ENCODE measurements at regions not wholly inside any gene's neighbourhood (a gene's known extent, or its start where the extent isn't known, plus 50 kb on each side); places are given as distances from the start of the nearest gene placed in this dataset.
"Not testable (repeated sequence)": the region's sequence is repeated elsewhere in the genome, so short reads cannot be mapped to it uniquely, and the experiment has no call there.

DNA sequence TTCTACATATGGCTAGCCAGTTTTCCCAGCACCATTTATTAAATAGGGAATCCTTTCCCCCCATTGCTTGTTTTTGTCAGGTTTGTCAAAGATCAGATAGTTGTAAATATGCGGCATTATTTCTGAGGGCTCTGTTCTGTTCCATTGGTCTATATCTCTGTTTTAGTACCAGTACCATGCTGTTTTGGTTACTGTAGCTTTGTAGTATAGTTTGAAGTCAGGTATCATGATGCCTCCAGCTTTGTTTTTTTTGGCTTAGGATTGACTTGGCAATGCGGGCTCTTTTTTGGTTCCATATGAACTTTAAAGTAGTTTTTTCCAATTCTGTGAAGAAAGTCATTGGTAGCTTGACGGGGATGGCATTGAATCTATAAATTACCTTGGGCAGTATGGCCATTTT is 60.0 kb upstream of the GPC3 start:
- H3K4me3 ChIP-seq, result not testable (repeated sequence)

DNA sequence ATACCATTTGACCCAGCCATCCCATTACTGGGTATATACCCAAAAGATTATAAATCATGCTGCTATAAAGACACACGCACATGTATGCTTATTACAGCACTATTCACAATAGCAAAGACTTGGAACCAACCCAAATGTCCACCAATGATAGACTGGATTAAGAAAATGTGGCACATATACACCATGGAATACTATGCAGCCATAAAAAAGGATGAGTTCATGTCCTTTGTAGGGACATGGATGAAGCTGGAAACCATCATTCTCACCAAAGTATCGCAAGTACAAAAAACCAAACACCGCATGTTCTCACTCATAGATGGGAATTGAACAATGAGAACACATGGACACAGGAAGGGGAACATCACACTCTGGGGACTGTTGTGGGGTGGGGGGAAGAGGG is 81.7 kb upstream of the GPC3 start:
- H3K27ac ChIP-seq, H3K4me3 ChIP-seq: not testable (repeated sequence)

More for the DNA sequence above, 60.0 kb upstream of the GPC3 start:
- H3K27ac ChIP-seq, result not testable (repeated sequence)

DNA sequence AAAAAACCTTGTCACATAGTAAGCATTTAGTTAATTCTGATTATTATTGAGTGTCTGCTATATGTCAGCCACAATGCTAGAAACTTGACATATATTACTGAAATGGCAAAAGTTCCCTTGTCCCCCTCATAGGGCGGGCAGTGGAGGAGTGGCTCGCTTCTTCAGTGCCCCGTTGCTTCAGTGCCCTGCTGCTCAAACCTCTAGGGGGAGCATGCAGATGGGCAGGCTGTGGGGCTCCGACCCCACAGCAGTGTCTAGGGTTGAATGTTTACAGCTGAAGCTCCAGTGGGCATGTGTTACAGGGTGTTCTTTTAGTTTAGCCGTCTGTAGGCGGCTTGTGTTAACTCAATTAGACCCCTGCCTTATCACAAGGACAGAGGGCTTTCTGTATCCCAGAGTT is 86.5 kb upstream of the GPC3 start:
- H3K4me3 ChIP-seq, H3K27ac ChIP-seq: not testable (repeated sequence)

DNA sequence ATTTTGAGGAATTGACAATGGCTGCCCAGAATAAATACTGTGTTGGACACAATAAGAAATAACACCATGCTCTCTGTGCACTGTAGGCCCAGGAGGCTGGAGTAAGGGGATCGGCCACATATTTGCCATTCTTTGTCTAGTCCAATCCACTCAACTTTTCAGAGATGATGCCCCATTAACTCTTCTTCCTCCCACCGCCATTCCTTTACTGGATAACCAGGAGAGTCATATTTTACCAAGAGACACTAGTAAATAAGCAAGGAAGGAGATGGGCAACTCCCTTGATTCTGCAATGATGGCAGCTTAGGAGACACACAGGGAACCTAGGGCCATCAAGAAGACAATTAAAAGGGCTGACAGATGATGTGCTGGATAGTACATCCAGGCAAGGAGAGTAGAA is 87.9 kb upstream of the GPC3 start:
- H3K27ac ChIP-seq, result no peak overlapping the region
- H3K4me3 ChIP-seq, result no peak overlapping the region

DNA sequence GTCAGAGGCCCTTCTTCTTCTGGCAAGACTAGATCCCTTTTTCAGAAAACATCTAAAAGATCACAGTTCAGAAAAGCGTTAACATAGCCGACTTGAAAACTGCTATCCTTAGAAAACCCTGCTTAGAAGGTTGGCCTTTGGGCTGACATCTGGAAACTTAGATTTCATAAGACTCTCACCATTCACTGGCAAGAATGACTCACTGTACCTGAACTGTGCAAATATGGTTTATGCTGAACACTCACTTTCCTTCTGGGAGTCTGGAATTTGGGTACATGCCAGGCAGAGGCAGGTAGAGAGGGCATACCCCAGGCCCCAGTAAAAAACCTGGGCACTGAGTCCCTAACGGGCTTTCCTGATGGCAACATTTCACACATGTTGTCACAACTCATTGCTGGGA is 88.8 kb upstream of the GPC3 start:
- Histone ChIP-seq H3K4me3 (no peak overlapping the region), H3K27ac (no peak overlapping the region)

DNA sequence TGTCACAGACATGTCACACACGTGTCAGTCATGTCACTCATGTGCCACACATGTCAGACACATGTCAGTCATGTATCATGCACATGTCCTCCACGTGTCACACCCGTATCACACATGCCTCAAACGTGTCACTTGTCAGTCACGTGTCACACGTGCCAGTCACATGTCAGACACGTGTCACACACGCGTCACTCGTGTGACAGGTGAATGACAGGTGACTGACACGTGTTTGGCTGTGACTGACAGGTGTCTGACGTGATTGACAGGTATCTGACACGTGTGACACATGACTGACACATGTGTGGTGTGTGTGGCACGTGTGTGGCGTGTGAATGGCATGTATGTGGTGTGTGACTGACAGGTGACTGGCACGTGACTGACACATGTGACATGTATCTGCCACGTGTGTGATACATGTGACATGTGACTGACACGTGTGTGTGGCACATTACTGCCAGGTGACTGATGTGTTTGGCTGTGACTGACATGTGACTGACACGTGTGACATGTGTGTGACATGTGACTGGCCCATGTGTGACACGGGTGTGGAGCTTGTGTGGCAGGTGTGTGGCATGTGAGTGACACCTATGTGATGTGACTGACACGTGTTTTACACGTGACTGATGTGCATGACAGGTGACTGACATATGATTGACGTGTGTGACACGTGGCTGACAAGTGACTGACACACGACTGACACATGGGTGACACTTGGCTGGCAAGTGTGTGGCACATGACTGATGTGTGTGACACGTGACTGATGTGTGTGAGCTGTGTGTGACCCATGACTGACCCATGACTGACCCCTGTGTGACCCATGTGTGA is 90.7 kb upstream of the GPC3 start:
- H3K27ac ChIP-seq, result no peak overlapping the region
- no peak overlapping the region for H3K4me3 ChIP-seq

DNA sequence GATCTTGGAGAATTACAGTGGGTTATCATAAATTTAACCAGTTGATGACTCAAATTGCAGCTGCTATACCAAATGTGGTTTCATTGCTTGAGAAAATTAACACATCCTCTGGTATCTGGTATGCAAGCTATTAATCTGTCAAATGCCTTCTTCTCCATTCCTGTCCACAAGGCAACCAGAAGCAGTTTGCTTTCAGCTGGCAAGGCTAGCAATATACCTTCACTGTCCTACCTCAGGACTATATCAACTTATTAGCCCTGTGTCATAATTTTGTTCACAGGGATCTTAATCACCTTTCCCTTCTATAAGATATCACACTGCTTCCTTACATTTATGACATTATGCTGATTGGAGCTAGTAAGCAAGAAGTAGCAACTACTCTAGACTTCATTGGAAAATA is 110.0 kb upstream of the GPC3 start:
- no peak overlapping the region for H3K27ac ChIP-seq

DNA sequence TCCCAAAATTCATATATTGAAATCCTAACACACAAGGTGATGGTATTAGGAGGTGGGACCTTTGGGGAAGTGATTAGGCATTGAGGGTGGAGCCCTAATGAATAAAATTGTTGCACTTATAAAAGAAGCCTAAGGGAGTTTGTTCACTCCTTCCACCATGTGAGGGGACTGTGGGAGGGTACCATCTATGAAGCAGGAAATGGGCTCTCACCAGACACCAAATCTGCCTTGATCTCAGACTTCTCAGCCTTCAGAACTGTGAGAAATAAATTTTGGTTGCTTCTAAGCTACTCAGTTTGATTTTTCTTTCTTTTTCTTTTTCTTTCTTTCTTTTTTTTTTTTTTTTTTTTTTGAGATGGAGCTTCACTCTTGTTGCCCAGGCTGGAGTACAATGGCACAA is 116.2 kb upstream of the GPC3 start:
- Histone ChIP-seq H3K4me3 (no peak overlapping the region), H3K27ac (no peak overlapping the region)

More for the DNA sequence above, 110.0 kb upstream of the GPC3 start:
- no peak overlapping the region for H3K4me3 ChIP-seq

DNA sequence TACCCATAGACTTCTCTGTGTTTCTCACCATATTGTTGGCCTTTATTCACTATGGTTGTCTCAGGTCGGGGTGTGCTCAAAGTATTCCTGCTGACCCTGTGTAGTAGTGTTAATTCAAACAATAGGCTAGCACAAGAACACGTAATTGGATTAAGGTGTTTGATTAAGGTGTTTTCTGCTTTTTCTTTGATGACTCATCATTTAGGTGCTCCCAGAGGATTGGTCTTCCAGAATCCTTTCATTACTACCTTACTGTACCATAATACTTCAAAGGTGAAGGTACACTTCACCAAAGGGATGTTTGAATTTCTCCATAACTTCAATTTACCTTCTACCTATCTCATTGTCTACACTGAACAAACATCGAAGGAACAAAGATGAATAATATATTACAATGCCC is 121.7 kb upstream of the CCDC160 start:
- Histone ChIP-seq H3K4me3 (no peak overlapping the region), H3K27ac (no peak overlapping the region)

DNA sequence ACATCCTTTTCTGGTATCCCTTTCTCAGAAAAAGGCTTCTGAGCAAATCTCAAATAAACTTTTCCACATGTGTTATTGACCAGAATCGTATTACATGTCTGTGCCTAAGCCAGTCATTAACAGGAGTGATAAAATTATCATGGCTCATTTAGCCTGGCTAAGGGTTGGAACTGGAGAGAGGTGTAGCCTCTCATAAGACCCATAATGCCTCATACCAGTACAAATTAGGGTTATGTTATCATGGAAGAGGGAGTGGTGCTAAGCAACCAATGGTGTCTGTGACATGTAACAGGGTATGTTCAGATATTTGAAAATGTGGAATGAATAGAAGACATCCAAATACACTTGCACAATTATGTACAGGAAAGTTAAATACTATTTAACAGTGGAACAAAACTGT is 99.6 kb upstream of the CCDC160 start:
- H3K27ac ChIP-seq, result no peak overlapping the region
- no peak overlapping the region for H3K4me3 ChIP-seq

DNA sequence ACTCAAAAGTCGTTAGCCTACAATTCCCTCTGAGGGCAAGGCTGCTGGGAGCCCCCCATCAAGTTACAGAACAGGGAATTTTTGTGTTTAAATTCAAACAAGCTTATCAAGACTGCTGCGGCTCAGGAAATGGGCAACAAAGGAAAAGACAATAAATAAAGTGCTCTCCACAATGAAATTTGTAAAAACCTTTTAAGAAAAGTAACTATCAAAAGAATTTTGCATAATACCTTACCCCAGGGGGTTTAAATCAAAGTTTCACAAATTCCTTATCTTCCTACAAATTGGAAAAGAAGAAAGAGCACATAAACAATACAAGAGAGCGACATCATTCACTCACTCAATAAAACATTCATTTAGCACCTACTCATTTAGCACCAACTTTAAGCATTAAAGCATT is 97.9 kb upstream of the CCDC160 start:
- Histone ChIP-seq H3K4me3 (no peak overlapping the region), H3K27ac (no peak overlapping the region)

DNA sequence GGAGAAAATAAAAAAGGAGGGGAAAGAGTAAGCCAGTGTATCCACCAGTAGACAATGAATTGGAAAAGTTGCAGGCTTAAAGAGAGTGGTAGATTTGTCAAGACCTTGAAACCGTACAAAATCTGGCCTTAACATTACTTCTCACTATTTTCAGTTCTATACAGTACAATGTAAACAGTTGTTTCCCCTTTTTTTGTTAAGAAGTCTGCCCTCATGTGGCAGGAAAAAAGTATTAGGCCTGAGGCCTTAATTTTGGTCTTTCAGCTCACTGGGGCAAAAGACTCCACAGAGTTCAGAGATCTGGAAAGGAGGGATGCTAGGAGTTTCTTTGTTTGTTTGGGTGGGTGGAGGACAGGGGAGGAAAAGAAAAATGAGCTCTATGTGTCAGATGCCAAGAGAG is 92.8 kb upstream of the CCDC160 start:
- Histone ChIP-seq H3K4me3 (no peak overlapping the region), H3K27ac (no peak overlapping the region)

DNA sequence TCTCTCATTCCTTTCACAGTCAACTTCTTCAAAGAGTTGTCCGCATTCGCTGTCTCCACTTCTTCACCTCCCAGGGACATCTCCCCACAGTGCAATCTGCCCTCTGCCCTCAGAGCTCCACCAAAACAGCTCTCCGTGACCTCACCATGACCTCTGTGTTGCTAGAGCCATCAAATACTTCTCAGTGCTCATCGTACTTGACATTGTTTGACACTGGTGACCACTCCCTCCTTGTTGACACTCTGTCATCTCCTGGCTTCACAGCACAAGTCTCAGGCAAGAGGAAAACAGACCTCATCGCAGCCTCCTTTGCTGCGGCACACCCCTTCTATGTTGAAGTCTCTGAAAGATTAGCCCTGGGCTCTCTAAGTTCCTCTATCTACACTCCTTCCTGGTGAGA is 90.5 kb upstream of the CCDC160 start:
- no peak overlapping the region for H3K4me3 ChIP-seq
- H3K27ac ChIP-seq, result no peak overlapping the region

DNA sequence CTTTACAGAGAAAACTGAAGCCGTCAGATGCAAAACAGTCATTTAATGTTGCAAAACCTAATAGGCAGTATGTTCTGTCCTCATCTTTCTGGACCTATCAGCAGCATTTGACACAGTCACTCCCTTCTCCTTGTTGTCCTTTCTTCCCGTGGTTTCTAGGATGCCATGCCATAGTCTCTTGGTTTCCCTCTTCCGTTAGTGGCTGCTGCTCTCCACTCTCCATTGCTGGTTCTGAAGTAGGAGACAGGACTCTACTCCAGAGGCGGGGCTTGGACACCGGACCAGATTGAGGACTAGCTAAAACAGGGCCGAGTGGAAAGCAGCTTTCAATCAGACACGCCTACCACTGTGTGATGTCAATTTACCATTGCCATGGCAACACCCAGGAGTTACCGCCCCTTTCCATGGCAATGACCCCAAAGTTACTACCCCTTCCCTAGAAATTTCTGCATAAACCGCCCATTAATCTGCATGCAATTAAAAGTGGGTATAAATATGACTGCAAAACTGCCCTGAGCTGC is 88.8 kb upstream of the CCDC160 start:
- no peak overlapping the region for H3K27ac ChIP-seq
- no peak overlapping the region for H3K4me3 ChIP-seq

DNA sequence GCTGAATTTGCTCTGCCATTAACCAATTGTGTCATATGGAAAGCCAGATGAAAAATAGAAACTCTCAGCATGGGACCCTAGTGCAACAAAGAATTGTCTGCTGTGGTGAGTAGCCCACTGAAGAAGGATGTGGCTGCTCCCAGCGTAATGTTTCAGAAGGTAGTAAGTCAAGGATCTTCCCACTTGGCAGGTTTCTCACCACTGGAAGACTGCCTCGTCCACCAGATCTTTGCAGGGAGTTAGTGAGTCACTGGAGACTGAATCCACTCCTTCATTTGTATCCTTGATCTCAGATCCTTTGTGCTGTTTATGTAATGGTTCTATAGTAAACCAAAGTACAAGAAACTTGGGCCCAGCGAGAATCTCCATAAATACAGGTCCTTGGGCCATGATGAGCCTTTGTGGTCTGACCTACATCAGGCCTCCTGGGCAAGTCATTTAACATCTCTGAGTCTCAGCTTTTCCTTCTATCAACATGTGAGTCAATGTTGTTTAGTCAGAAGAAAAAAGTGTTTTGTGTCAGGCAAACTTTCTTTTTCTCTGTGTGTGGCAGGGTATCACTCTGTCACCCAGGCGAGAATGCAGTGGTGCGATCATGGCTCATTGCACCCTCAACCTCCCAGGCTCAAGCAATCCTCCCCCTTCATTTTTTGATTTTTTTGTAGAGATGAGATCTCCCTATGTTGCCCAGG is 78.0 kb upstream of the CCDC160 start:
- Histone ChIP-seq H3K4me3 (no peak overlapping the region), H3K27ac (no peak overlapping the region)

DNA sequence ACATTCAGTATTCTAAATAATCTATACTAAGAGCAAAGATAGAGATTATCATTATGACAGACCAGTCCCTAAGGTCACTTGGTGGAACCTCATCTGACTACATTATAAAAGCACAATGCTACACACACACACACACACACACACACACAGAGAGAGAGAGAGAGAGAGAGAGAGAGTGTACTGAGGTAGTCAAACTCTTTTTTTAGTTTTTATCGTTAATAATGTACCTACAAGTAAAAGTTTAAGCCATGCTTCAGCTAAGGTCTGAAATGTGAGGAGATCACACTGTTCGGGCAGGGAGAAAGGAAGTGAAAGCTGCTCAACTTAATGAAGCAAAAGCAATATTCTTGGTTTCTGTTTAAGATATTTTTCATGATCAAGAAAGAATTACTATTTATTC is 75.8 kb upstream of the CCDC160 start:
- no peak overlapping the region for H3K4me3 ChIP-seq

DNA sequence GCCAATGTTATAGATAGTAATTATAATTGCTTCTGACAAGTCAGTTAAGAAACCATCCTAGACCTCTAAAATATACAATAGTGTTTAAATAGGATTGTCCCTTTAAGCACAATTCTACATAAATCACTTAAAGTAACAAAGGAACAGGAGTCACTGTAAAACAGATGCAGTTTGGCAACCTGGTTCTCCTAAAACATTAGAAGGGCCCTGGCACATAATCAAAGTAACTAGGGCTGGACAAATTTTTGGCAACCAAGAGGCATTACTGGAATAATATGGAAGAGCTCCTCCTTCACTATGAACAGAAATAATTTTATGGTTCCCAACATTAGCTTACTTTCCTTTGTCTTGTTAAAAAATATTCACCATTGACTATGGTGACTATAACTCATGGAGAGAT is 75.0 kb upstream of the CCDC160 start:
- Histone ChIP-seq H3K27ac (no peak overlapping the region), H3K4me3 (no peak overlapping the region)

More for the DNA sequence above, 75.8 kb upstream of the CCDC160 start:
- H3K27ac ChIP-seq, result no peak overlapping the region

DNA sequence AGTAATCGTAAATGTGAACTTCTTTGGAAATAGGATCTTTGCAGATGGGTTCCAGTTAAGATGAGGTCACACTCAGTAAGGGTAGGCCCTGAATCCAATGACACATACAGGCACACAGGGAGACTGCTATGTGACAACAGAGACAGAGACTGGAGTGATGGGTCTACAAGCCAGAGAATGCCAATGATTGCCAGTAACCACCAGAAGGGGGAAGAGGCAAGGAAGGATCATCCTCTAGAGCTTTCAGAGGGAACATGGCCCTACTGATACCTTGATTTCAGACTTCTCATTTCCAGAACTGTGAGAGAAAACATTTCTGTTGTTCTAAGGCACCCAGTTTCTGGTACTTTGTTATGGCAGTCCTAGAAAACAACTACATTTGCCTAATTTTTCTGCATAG is 73.1 kb upstream of the CCDC160 start:
- Histone ChIP-seq H3K27ac (no peak overlapping the region), H3K4me3 (no peak overlapping the region)

DNA sequence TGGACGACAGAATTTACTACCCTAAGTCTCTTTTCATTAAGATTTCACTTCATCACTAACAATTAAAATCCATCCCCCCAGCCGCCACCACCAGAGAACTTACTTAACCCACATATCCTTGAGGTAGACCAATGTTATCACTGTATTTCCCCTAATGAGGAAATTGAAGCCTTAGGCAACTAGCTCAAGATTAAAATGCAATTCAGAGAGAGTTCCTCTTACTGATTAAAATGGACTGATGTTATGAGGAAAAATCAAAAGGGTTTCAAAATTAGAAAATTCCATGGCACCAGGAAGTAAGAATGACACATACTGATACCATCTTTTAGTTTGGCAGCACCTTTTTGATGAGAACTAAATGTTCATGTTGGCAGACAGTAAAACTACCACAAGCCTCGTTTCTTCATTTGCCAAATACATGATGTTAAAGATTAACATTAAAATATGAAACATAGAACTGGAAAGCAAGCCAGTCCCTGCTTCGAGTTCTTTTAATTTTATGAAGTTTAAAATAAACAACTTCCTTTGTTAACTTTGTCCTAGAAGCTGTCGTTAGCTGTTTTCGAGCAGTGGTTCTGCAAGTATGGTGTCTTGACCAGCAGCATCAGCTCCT is 69.3 kb upstream of the CCDC160 start:
- Histone ChIP-seq H3K27ac (no peak overlapping the region), H3K4me3 (no peak overlapping the region)

DNA sequence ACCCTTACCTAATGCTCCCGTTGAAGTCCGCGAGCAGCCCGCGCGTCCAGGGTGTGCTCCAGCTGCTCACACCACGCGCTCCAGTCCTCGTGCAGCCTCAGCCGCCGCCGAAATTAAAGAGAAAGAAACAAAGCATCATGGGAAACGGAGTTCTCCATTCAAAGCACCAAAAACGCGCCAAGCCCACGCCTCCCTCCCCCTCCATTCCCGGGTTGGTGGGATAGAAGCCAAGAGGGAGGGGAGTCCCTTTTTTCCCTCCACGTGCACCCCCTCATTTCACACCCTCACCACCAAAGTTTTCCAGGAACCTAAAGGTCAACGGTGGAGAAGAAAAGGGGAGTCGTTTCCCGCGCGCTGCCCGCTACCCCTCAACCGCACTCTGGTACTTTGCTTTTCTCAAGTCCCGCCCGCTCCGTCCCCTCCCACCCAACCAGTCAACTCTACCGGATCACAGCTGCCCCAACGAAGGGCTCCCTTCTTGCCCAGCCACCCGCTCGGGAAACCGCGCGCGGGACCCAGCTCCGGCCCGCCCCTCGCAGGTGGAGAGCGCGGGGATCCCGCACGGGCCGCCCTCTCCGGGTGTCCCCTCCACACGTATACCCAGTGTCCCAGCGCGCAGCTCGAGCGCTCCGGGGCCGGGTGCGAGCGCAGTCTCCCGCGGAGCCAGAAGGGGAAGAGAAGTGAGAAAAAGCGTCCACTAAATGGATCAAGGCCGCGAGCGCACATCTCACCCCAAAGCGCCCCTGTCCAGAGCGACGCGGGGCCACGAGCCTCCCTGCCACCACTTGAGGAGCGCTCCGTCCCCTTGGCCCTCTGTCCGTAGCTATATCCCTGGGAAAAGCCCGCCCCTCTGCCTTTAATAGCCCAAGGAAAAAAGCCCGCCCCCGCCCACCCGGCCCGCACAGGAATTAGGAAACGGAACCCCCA is 65.1 kb upstream of the CCDC160 start:
- H3K27ac ChIP-seq, result peak overlapping the region in 1 of 21 experiments; percentile 7
- H3K4me3 ChIP-seq, result peak overlapping the region; percentile 20 to 45 (median 35)

Measured in skin epidermis (tissue), 12 donors.